Choroid plexus epithelial cell (primary cell): ENCODE measurements at regions not wholly inside any gene's neighbourhood (a gene's known extent, or its start where the extent isn't known, plus 50 kb on each side); places are given as distances from the start of the nearest gene placed in this dataset.

Experiments used
- DNase-seq: peaks from one replicate; pipeline ENCODE4 v3.0.0-alpha.2; 2010; ENCODE audit warnings: low read depth
- H3K4me3 ChIP-seq: 2 replicates; pipeline ENCODE4 v1.5.1; 2011; ENCODE audit warnings: low read depth, mild to moderate bottlenecking, control low read depth, low read length, moderate library complexity
- TF ChIP-seq, protein P1 (sequence below): conservative IDR thresholded peaks from 2 replicates; pipeline ENCODE4 v1.5.1; 2011; ENCODE audit warnings: low read depth, mild to moderate bottlenecking, control low read depth, inconsistent platforms, low read length, moderate library complexity

DNA sequence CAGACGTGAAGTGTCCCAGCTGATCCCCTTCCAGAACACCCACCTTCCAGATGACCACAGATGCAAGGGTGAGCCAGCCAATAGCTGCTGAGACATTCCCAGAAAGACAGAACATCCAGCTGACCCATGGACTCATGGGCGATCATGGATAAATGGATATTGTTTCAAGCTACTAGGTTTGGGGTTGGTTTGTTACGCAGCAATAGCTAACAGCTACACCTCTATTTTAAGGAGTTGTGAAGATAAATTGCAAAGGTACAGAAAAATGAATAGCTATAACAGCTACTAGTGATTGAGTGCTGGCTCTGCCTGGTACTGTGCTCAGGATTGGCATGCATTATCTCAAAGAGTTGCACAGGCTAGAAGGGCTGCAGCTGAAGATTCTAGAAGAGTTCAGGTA lies 122.5 kb downstream of the MIAT start:
- DNase-seq = no peak

DNA sequence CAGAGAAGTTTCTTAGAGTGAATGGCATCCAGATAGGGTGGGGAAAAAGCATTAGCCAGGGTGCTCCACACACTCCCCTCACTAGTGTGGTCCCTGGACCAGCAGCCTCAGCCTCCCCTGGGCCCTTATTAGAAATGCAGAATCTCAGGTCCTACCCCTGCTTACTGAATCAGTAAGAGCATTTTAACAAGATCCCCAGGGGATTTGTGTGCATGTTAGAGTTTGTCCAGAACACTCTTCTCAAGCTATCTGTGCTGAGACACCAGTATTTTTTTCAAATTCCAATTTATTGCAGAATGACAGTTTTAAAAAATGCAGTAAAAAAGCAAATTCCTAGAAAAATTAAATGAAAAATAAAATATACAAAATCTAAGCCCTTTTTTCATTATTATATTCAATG lies 123.1 kb downstream of the MIAT start:
- TF ChIP-seq, protein P1, sequence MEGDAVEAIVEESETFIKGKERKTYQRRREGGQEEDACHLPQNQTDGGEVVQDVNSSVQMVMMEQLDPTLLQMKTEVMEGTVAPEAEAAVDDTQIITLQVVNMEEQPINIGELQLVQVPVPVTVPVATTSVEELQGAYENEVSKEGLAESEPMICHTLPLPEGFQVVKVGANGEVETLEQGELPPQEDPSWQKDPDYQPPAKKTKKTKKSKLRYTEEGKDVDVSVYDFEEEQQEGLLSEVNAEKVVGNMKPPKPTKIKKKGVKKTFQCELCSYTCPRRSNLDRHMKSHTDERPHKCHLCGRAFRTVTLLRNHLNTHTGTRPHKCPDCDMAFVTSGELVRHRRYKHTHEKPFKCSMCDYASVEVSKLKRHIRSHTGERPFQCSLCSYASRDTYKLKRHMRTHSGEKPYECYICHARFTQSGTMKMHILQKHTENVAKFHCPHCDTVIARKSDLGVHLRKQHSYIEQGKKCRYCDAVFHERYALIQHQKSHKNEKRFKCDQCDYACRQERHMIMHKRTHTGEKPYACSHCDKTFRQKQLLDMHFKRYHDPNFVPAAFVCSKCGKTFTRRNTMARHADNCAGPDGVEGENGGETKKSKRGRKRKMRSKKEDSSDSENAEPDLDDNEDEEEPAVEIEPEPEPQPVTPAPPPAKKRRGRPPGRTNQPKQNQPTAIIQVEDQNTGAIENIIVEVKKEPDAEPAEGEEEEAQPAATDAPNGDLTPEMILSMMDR = no peak
- H3K4me3 ChIP-seq = no peak overlapping the region
- DNase-seq = no peak

More for the DNA sequence above, 122.5 kb downstream of the MIAT start:
- H3K4me3 ChIP-seq = no peak overlapping the region
- TF ChIP-seq, protein P1 = no peak

DNA sequence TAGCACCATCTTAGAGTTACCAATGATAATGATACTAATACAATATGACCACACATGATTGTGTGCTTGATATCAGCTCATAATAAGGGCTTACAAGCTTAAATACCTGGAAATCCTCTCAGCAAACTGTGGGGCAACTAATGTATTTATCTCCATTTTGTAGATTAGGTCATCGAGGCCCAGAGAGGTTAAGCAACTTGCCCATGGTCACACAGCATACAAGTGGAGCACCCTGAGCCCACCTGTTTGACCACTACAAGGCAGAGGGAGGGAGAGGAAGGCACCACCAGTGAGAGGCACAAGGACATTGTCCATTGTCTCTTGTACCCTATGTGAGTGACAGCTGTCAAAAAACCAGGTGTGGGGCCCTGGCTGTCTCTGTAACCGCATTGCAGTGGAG lies 123.7 kb downstream of the MIAT start:
- TF ChIP-seq, protein P1 = no peak
- H3K4me3 ChIP-seq = no peak overlapping the region
- no peak for DNase-seq

DNA sequence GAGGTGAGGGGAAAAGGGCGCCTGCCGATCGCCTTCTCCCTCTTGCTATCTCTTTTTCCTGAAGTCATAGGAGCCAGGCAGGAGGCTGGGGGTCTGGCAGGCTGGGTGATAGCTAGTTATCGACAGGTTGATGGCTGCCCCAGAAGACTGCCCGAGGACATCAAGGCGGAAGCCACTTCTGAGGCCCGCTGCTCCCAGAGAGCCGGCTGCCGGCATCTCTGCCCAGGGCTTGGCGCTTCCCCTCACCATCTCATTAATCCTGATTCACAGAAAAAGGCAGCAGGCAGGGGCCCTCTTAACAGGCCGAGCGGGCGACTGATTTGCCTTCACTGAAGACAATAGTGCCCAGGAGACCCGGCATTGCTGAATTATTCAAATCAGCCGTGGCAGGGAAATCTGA lies 124.2 kb downstream of the MIAT start:
- TF ChIP-seq, protein P1 = no peak
- DNase-seq = no peak
- H3K4me3 ChIP-seq = no peak overlapping the region

DNA sequence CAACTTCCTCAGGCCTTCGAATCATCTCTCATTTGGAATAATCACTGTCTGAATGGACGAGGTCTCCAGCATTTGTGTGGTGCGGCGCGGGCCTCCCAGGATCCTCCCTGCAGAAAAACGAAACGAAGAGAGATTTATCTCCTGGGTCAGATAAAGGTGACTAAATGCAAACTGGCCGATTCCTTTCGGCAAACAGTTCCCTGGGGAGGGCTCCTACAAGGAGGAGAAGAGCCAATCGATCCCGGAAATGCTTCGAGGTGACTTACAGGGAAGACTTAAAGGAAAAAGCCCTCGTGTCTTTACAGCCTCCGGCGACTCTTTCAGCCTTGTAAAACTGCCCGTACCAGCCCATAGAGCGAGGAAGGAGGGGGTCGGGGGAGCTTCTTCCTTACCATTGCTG lies 126.5 kb downstream of the MIAT start:
- DNase-seq = no peak
- TF ChIP-seq, protein P1 = no peak
- no peak overlapping the region for H3K4me3 ChIP-seq

DNA sequence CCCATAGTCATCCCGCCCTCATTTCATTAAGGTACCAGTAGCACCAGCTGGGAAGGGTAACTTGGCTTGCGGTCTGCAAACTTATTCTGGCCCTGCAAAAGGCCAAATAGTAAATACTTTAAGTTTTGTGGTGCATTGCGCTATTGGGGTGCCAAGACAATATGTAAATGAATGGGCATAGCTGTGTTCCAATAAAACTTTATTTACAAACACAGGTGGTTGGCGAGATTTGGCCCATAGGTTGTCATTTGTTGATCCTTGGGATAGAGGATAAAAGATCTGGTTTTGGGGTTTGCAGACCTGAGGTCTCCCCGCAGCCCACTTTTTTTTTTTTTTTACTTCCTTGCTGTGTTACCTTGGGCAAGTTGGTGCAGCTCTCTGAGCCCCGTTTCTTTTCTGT lies 127.4 kb downstream of the MIAT start:
- DNase-seq = no peak
- TF ChIP-seq, protein P1 = no peak
- H3K4me3 ChIP-seq = no peak overlapping the region

DNA sequence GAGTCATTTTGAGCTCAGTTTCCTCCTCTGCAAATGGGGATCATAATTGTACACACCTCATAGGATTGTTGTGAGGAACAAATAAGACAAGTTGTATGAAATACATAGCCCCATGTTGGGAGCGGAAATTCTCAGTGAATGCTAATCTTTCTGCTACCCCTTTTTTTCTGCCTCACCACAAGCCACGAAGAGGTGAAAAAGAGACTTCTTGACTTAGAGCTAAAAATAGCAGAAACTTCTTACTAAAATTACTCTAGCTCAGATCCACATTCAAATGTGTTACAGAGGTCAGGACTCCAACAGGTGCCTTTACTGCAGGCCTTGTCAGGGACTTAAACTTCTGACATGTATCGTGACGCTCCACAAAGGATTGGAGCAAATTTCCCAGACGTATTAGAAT lies 128.5 kb downstream of the MIAT start:
- no peak for DNase-seq
- no peak overlapping the region for H3K4me3 ChIP-seq
- TF ChIP-seq, protein P1 = no peak
